Brain pericyte (primary cell): ENCODE measurements at regions not wholly inside any gene's neighbourhood (a gene's known extent, or its start where the extent isn't known, plus 50 kb on each side); places are given as distances from the start of the nearest gene placed in this dataset.

ENCODE experiments used
- DNase-seq: peaks from one replicate; pipeline ENCODE4 v3.0.0-alpha.2; 2012; ENCODE audit warnings: low read depth, low spot score

DNA sequence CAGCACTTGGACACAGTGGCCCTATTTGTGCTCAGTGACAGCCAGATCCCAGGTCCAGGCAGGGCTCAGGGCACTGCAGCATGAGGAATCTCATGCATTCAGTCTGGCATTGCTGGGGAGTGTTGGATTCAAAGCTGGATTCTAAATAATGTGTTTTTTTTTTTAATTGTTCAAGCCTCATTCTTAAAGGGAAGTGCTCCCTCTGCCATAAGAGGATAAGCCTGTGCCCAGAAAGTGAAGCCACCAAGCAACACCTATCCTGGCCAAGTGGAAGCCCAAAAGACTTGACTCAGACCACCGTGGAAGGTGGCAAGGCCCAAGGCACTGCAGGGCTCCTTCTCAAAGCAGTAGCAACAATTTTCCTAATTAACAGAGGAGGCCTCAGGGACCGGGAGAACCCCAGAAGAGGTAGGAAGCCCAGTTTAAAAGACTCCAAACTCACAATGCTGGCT is 135.6 kb downstream of the ACTL7B start:
- no peak for DNase-seq

DNA sequence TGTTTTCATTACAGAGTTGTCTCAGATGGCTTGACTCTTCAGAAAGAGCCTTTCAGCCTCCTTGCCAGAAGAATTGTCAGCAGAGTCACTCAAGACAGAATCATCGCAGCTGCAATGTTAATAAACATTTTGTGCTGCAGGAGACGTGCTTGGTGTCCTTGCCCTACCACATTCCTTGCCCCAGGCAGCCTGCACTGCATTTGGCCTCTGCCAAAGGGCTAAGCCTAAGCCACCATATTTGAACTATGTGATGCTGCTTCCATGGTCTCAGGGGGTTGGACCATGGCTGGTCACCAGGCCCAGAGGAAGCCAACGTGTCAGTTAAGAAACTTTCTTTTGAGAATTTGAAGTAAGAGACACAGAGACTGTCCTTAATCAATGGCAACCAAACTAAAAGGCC is 145.4 kb downstream of the ACTL7B start:
- DNase-seq = no peak

DNA sequence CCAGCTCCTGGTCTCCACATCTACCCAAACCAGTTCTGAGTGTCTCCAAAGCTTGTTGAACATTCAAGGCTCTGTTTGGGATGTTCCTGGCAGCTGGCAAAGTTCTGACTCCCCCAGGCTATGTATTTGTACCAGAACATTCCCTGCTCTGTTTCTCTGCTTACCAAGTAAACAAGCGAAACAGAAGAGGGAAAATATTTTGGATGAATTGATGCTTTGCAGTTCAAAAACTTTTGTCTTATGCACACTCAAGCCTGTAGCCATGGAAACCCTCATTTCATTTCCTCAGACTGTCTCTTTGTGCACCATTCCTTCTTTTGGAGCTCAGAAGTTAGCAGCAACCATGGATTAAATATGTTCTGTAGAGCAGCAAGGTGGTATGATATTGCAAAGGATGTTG is 145.8 kb downstream of the ACTL7B start:
- no peak for DNase-seq

DNA sequence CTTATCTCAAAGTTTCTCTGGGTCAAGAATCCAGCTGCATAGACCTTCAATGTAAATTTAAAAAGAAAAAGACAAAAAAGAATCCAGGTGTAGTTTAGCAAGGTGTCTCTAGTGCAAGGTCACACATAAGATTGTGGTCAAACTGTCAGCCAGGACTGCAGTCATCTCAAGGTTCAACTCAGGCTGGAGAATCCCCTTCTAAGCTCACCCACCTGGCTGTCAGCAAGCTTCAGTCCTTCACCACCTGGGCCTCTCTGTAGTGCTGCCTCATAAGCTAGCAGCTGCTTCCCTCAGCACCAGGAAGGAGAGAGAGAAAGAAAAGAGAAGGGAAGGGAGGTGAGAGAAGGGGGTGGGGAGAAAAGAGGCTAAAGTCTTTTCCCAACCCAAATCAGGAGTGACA is 146.7 kb downstream of the ACTL7B start:
- DNase-seq = no peak

DNA sequence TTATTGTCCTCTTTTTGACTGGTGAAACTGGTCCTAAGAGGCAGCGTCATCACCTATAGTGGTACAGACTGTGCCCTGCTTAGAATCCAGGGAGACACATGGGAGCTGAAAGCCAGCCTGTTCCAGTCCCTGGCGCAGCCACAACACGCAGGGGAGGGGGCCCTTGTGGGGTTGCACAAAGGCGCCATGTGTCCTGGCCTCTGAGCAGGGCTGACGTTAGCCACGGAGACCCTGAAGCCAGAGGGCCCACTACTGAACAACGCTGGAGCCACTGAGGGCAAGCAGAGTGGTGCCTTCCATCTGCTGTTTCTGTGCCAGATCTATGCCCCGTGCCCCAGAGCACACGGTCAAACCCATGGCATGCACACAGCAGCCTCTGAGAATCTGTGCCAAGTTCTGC is 147.3 kb downstream of the ACTL7B start:
- DNase-seq = no peak

DNA sequence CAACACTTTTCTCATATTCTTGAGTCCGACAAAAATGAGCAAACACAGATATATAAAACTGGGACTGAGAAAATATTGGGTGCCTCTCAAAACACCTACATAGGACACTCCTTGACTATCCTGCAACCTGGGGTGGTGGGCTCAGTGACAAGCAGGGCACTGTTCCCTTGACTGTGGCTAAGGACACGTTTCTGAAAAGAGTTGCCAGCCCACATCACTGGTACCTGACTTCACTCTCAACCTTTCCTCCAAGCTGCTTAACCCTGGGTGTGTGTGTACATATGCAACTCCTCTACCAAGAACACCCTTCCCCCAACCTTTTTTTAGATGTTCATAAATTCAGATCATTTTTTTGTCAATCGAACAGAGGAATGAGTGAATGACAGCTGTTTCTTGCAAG is 148.7 kb downstream of the ACTL7B start:
- no peak for DNase-seq

DNA sequence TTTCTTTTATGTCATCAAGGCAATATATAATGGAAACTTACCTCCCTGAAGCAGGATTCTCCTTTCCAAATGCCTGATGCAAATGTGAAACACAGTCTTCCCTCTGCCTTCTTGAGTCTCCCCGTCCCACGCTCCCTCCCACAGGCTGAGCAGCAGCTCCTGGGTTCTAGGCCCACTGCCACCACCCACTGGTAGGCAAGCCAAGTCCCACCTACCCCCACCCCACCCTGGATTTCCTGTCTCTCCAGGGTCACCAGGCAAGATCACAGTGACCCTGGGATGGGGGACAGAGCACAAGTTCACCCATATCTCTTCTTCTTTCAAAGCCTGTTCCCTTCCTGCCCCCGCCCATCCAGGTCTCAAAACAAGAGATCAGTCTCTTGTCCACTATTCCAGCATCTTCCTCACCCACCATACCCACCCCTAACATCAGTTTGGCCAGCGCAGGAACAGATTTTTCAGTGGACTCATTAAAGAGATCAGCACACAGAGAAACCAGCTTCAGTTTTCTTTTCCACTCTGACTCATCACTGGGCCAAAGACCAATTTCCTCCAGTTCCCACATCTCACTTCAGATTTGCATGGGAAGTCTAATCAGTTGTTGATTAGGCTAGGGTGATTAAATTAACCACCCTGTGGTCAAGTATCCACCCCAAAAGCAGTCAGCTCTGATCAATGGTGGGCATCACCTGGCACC is 151.5 kb downstream of the ACTL7B start:
- no peak for DNase-seq

DNA sequence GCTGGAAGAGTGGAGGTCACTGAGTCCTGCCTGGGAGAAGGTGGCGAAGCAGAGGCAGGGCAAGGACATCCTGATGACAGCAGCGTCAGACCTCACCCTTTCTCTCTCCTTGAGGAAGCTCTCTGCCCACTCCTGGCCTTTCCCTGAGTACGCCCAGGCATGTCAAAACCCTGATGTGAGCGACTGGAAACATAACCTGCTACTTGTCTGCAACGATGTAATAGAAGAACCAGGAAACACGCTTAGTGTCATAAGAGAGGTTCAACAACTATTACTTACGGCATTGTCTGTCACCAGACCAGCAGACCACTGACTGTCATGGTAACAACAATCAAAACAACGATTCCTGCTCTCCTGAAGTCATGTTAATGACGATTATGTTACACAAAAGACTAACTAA is 152.4 kb downstream of the ACTL7B start:
- no peak for DNase-seq

DNA sequence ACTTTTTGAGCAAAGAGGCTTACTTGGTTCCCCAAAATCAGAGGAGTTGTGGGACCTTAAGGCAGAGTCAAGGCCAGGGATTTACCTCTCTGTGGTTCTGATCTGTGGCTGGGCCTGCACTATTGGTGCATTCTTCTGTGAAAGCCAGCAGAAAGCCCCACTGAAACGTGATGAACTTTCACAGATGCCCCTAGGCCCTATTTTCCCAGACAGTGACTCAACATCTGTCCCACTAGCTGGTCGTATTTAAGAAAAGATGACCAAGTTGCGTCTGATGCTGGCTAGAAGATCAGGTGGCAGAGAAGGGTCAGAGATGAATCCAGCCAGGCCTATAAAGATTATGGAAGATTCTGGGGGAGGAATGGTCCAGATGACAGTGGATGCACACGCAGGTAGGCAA is 153.1 kb downstream of the ACTL7B start:
- no peak for DNase-seq

DNA sequence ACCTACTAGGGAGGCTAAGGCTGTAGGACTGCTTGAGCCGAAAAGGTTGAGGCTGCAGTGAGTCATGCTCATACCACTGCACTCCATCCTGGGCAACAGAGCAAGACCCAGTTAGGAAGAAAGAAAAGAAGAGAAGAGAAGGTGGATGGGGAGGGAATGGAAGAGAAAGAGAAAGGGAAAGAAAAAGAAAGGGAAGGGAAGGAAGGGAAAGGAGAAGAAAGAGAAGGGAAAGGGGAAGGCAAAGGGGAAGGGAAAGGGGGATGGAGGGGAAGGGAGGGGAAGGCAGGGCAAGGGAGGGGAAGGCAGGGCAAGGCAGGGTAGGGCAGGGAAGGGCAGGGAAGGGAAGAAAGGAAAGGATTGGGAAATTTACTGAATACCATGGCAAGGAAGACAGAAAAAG is 157.0 kb downstream of the ACTL7B start:
- no peak for DNase-seq

DNA sequence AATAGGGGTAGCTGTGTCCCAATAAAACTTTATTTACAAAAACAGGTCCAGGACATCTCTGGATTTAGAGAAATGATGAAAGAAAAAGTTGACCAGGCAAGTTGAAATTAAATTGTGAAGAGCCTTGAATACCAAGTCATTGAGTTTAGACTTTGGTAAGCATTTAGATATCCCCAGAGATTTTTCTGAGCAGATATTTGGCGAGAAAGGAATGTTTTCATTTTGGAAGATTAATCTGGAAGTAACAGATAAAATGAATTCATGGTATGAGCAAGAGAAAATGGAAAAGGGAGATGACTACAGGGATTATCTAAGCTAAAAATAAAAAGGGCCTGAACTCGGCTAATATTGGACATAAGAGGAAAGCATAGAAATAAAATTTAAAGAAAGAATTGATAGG is 157.6 kb downstream of the ACTL7B start:
- DNase-seq = no peak

DNA sequence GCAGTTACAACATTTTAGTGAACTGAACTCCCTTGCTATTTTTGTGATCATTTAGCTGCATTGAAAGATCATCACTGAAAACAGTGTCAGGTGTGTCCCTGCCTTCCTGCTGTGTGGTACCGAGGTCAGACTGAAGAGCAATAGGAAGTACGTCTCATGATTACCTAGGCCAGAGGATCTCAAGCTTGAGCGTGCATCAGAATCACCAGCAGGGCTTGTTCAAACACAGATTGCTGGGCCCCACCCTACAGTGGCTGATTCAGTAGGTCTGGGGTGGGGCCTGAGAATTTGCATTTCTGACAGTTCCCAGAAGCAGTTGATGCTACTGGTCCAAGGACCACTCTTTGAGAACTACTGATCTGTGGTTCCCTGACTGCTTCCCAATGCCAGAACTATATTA is 159.6 kb downstream of the ACTL7B start:
- DNase-seq = no peak

DNA sequence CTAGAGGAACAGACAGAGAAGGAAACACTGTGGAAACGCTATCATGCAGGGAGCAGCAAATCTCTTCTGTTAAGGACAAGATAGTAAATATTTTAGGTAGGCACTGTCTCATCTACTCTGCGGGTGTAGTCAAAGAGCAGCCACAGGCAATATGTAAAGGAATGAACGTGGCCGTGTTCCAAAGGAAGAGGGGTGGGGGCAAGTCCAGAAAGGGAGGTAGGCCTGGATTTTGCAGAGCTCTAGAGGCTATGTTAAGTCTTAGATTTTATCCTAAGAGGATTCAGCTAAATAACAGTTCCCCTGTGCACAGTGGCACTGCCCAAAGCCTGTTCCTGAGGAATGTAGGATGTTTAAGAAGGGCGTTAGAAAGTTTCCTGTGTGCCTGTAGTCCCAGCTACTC is 161.6 kb downstream of the ACTL7B start:
- no peak for DNase-seq

DNA sequence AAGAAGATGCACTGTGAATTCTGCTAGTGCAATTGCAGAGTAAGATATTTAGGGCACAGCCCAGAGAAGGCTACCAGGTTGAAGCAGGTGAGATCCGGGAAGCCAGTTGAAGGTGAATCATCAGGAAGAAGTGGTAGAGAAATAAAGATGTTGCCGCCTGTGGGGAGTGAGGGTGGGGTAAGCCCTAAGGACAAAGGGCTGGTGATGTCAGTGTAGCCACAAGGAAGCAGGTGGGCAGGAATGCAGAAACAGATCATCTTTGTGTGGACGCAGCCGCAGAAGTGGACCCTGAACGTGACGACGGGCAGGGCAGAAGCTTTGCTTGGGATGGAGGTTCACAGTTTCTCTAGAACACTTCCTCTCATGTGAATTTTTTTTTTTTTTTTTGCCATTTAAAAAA is 164.2 kb downstream of the ACTL7B start:
- no peak for DNase-seq

DNA sequence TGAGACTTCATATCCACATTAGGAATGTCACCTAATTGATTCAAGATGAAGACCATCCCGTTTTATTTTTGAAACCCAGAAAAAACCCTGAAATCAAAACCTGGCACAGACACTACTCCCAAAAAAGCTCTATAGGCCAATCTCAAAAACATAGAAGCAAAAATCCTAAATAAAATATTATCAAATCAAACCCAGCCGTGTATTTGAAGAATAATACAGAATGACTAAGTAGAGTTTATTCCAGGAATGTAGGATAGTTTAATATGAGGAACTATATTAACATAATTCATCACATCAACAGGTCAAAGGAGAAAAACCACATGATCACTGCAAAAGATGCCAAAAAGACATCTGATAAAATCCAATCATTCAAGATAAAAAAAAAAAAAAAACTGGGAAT is 167.1 kb downstream of the ACTL7B start:
- no peak for DNase-seq

DNA sequence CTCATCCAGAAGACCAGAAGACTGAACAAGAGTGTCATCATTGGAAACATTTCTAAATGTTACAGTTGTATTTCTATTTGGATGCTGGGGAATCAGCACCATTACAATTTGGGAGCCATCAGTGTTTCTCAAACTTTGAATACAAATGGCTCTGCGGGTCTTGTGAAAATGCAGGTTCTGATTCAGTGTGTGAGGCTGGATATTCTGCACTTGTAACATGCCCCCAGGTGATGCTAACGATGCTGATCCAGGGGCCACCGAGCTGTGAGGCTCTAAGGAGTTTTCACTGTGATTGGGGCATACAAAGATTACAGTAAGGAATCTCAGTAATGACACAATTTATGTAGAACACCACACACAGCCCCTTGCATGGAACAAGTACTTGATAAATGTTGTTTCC is 167.7 kb downstream of the ACTL7B start:
- no peak for DNase-seq

DNA sequence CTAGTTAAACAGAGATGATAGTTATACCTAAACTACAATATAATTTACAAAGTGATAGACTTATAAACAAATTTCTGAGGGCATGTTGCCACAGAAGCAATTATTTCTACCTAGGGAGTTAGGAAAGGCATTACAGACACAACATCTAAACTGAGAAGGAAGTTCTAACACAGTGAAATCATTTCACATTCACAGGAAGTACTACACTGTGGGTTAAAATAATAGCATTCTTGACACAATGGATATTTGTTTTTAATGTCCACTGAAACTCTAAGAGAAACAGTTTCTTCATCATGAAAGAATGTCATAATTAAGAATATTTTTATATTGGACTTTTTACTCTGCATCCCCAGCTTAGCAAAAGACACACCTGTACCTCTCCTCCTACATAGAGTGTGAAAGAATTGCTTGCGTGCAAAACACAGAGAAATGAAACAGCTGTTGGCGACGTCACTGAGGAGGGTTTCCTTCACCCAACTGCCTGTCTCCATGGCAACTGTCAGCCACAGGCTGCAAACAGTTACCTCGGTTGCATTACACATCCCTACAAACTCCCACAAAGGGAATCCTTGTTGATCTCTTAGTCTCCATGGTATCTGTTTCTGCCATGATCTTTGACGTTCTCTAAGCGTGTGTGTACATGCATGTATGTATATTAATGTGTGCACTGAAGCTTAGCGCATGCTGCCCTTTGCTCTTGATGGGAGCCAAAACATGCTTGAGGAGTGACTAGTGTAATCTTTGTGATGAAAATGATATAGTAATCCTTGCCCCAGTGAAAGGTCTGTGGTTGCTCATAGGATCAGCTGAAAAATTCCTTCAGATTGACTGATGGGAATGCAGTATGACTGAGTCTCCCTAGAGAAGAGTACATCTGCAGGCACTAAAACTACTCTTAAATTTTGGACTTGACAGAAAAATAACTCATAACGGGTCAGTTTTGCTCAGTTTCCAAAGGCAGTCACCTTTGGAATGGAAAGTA is 168.5 kb downstream of the ACTL7B start:
- no peak for DNase-seq

DNA sequence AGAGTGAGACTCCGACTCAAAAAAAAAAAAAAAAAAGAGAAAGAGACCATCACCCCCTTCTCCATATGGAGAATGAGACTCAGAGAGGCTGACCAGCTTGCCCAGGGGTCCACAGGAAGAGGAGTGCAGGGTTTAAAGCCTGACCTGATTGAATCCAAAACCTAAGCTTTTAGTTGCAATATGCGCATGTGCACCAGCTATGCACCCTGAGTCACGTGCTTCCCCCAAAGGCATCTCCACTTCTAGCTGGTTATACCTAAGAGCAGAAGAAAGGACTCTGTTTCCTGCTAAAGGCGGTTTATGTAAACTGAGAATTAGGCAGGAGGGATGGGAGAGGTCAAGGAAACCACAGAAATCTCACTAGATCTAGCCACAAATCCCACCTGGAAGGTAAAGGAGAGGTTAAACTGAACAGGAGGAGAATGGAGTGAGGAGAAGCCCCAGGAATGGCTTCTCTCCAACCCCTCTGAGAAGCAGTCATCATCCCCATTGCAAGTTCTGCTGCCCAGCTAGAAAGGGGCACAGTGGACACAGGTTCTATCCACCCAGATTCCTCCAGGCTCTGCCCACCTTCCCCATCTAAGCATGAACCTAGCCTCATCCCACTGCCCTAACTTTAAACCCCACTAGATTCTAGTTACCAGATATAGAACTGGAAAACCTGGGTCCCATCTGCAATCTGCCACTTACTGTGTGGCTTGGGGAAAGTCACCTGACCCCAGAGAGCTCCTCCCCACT is 171.3 kb downstream of the ACTL7B start:
- DNase-seq = no peak

DNA sequence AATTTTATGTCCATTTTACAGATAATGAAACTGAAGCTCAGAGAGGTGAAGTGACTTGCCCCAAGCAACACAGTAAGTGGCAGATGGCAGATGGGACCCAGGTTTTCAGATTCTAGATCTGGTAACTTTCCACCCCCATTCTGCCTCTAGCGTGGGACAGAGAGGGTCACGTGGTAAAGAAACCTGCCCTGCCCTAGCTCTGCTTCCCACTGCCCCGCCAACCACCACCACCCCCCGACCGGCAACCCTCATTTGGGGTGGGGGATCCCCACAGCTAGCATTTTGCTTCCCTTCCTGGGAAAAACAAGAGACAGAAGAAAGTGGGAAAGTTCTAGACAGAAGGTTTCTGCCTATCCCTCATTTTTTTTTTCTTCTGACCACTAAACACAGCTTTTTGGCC is 172.5 kb downstream of the ACTL7B start:
- DNase-seq = no peak

DNA sequence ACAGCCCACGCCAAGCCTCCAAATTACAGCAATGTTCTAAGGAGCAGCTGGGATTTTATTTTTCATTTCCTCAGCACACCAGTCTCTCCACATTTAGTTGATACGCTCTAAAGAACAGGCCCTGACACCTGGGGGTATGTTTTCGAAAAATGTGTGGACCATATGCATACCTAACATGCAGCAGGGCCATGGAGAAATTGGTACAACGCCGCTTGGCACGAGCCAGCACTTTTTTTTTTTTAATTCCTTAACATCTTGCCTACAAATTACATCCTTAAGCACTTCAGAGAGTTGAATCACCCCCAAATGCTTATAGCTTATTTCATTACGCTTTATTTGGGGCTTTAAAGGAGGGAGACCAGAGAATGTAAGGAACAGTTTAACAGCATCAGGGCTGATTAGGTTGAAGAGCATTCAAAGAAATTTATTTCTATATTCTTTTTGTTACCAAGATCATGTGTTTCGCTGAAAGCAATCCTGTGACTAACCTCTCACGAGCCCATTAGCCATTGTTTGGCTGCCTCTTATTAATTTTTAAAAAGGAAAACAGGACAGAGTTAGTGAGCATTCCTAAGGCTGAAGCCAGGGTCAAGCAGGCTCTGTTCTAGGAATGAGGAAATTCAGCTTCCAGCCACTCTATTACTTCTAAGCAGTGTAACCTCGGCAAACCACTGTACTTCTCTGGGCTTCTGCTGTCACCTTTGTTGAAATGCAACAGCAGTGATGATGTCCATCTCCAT is 173.8 kb downstream of the ACTL7B start:
- DNase-seq = no peak

DNA sequence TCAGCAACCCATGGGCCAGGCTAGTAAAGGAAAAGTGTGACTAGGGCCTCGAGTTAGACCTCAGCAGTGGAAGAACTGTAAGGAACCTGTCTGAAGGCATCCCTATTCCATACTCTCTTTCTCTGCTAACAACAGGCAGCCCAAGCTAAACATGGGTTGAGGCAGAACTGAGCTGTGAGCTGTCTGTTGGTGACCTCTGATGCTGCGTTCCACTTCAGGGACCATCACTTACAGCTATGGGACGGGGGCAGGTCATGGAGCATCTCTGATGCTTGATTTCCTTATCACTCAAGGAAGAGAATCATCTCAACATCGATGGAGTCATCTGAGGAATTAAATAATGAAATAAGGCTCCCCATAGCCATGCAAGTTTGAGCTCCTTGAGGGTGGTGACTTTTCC is 174.8 kb downstream of the ACTL7B start:
- DNase-seq = no peak

DNA sequence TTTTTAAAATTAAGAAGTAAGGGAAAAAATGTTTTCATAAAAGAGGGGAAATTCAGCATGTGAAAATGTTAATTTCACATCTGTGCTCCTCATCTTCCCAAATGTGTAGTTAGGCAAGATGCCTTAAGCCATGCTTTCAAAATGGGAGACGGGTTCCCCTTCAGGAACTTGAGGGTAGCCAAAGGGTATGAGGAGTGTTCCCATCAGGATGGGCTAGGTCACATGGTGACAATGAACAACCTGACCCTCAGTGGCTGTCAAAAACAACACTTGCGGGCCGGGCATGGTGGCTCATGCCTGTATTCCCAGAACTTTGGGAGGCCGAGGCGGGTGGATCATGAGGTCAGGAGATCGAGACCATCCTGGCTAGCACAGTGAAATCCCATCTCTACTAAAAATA is 178.0 kb downstream of the ACTL7B start:
- DNase-seq = no peak
